Keratinocyte (primary cell): ENCODE measurements at regions not wholly inside any gene's neighbourhood (a gene's known extent, or its start where the extent isn't known, plus 50 kb on each side); places are given as distances from the start of the nearest gene placed in this dataset.

Experiments used
- DNase-seq: peaks from one replicate; pipeline ENCODE4 v3.0.0-alpha.2; 2011; ENCODE audit warnings: low read depth, missing footprints, low spot score
- FAIRE-seq: peaks from 2 replicates; lab custom pipeline; 2011; peaks lifted over from hg19 to GRCh38; lab: Jason Lieb, UNC
- H2AFZ ChIP-seq: 2 replicates; pipeline ENCODE4 v1.6.0; 2012; ENCODE audit warnings: low read length, control low read depth, inconsistent platforms; ENCODE audit not compliant: control insufficient read depth
- H3K27ac ChIP-seq: 2 replicates; pipeline ENCODE4 v1.5.1; 2011; ENCODE audit warnings: low read length; ENCODE audit not compliant: control insufficient read depth, insufficient read depth
- H3K27me3 ChIP-seq: 3 replicates; pipeline ENCODE4 v1.6.0; 2011; ENCODE audit warnings: low read length; ENCODE audit not compliant: control insufficient read depth, insufficient read depth; ENCODE audit errors: extremely low read depth
- H3K36me3 ChIP-seq, 2 experiments: 2 replicates in 1 of 2; 3 replicates in 1 of 2; pipeline ENCODE4 v1.5.1; 2011; ENCODE audit warnings: low read length in 2 of 2, mild to moderate bottlenecking in 1 of 2; ENCODE audit not compliant: control insufficient read depth in 2 of 2, insufficient read depth in 2 of 2; ENCODE audit errors: extremely low read depth in 1 of 2
- H3K4me1 ChIP-seq: 3 replicates; pipeline ENCODE4 v1.5.1; 2011; ENCODE audit warnings: low read length; ENCODE audit not compliant: control insufficient read depth, insufficient read depth; ENCODE audit errors: extremely low read depth
- H3K4me2 ChIP-seq: 3 replicates; pipeline ENCODE4 v1.6.0; 2011; ENCODE audit warnings: low read depth, low read length; ENCODE audit not compliant: control insufficient read depth, insufficient read depth; ENCODE audit errors: extremely low read depth
- H3K4me3 ChIP-seq, 3 experiments: fragments of 200-600 bp in 1 of 3; sonication (generic) in 1 of 3; 2 replicates in 2 of 3; 3 replicates in 1 of 3; pipeline ENCODE4 v1.5.1; 2011 to 2016; ENCODE audit warnings: low read length in 3 of 3, mild to moderate bottlenecking in 3 of 3, control low read depth in 2 of 3, inconsistent platforms in 1 of 3, low read depth in 1 of 3, mixed read lengths in 1 of 3, mixed run types in 1 of 3, moderate library complexity in 1 of 3; ENCODE audit not compliant: control insufficient read depth in 2 of 3, insufficient read depth in 2 of 3; ENCODE audit errors: extremely low read depth in 1 of 3
- H3K79me2 ChIP-seq: 2 replicates; pipeline ENCODE4 v1.6.0; 2012; ENCODE audit warnings: low read length; ENCODE audit not compliant: control insufficient read depth, insufficient read depth
- H3K9ac ChIP-seq: 3 replicates; pipeline ENCODE4 v1.6.0; 2011; ENCODE audit warnings: low read length; ENCODE audit not compliant: control insufficient read depth, insufficient read depth; ENCODE audit errors: extremely low read depth
- H3K9me1 ChIP-seq: 3 replicates; pipeline ENCODE4 v1.6.0; 2011; ENCODE audit warnings: low read length; ENCODE audit not compliant: control insufficient read depth, insufficient read depth; ENCODE audit errors: extremely low read depth
- H3K9me3 ChIP-seq: 2 replicates; pipeline ENCODE4 v1.5.1; 2012; ENCODE audit warnings: low read depth, low read length; ENCODE audit not compliant: control insufficient read depth
- H4K20me1 ChIP-seq: 3 replicates; pipeline ENCODE4 v1.6.0; 2011; ENCODE audit warnings: low read length; ENCODE audit not compliant: control insufficient read depth, insufficient read depth; ENCODE audit errors: extremely low read depth
- CTCF ChIP-seq, 3 experiments: IDR thresholded peaks in 1 of 3; conservative IDR thresholded peaks in 1 of 3; optimal IDR thresholded peaks in 1 of 3; 2 replicates in 2 of 3; 3 replicates in 1 of 3; pipeline versions ENCODE3 to v1.5.1; 2011; ENCODE audit warnings: low read length in 3 of 3, mild to moderate bottlenecking in 3 of 3, moderate library complexity in 2 of 3, control low read depth in 1 of 3, inconsistent platforms in 1 of 3; ENCODE audit not compliant: insufficient read depth in 2 of 3; ENCODE audit errors: extremely low read depth in 1 of 3
- EZH2 ChIP-seq: IDR thresholded peaks from one replicate; pipeline ENCODE4 v1.6.1; 2012; ENCODE audit warnings: inconsistent platforms, mild to moderate bottlenecking, low read length, moderate library complexity
- dilution Hi-C: fragments of 300-500 bp; cut with MboI; formaldehyde crosslinking; loops from one replicate; pipeline ENCODE4 v1.7.0; 2020; ENCODE audit warnings: low sequenced_read_pairs; ENCODE audit not compliant: extremely low pct_ligation_motif_present

- Histone ChIP-seq H3K4me3 (no peak overlapping the region), H3K27me3 (no peaks in the 10 kb centered on the region), H4K20me1 (no peaks in the 10 kb centered on the region), H3K9me3 (no peaks in the 10 kb centered on the region), H2AFZ (no peak overlapping the region), H3K9ac (no peak overlapping the region), H3K27ac (no peak overlapping the region), H3K79me2 (no peaks in the 10 kb centered on the region), H3K4me2 (no peak overlapping the region), H3K36me3 (no peaks in the 10 kb centered on the region), H3K4me1 (no peaks in the 10 kb centered on the region), H3K9me1 (no peaks in the 10 kb centered on the region)
- FAIRE-seq: no peak
- no peak for DNase-seq
- TF ChIP-seq EZH2: no peak
- no peak for TF ChIP-seq CTCF (optimal IDR thresholded peaks at IDR 0.05 in 1 of 3, IDR thresholded peaks at IDR 0.05 in 1 of 3, conservative IDR thresholded peaks at IDR 0.05 in 1 of 3; ENCODE audit: extremely low read depth in 1 of 3, insufficient read depth in 2 of 3, low read length in 3 of 3)
- dilution Hi-C loops: no loop called here
Measured at GRCh38 chr14:35958499-35958898, 132.4 kb downstream of the BRMS1L start.

- H3K79me2 ChIP-seq: no peaks in the 10 kb centered on the region
- no peaks in the 10 kb centered on the region for H3K9me1 ChIP-seq
- H2AFZ ChIP-seq: no peak overlapping the region
- H3K4me3 ChIP-seq: no peak overlapping the region
- H3K9me3 ChIP-seq: no peaks in the 10 kb centered on the region
- no peaks in the 10 kb centered on the region for H3K4me1 ChIP-seq
- TF ChIP-seq EZH2: no peak
- TF ChIP-seq CTCF (optimal IDR thresholded peaks at IDR 0.05 in 1 of 3, IDR thresholded peaks at IDR 0.05 in 1 of 3, conservative IDR thresholded peaks at IDR 0.05 in 1 of 3; ENCODE audit: extremely low read depth in 1 of 3, insufficient read depth in 2 of 3, low read length in 3 of 3): no peak
- no peak overlapping the region for H3K9ac ChIP-seq
- H3K27ac ChIP-seq: no peak overlapping the region
- no peak overlapping the region for H3K4me2 ChIP-seq
- H3K36me3 ChIP-seq: no peaks in the 10 kb centered on the region
- dilution Hi-C loops: no loop called here
- H3K27me3 ChIP-seq: no peaks in the 10 kb centered on the region
- DNase-seq: no peak
- no peak for FAIRE-seq
- no peaks in the 10 kb centered on the region for H4K20me1 ChIP-seq
Measured at GRCh38 chr14:35956376-35957085, 130.4 kb downstream of the BRMS1L start.
